ENCODE measurements at regions not wholly inside any gene's neighbourhood (a gene's known extent, or its start where the extent isn't known, plus 50 kb on each side); places are given as distances from the start of the nearest gene placed in this dataset.

GRCh38 chr1:192010406-192010805, 147.9 kb upstream of the RGS18 start:
- Histone ChIP-seq H4K5ac (ENCODE audit: low read depth, low read length) (no peak overlapping the region; the same call in 1 of the 2 replicates), H2AK9ac (replicated peaks; ENCODE audit: low read depth, low read length, poor library complexity) (no peak overlapping the region), H3K14ac (replicated peaks; ENCODE audit: low read depth, low read length) (no peak overlapping the region), H3K9me3 (ENCODE audit: control insufficient read depth, insufficient read depth, low read length) (no peaks in the 10 kb centered on the region), H3K23ac (ENCODE audit: low read depth, low read length) (no peak overlapping the region), H4K20me1 (ENCODE audit: insufficient read depth, low read length) (no peaks in the 10 kb centered on the region), H3K79me1 (ENCODE audit: low read depth in 1 of 2, low read length in 2 of 2) (no peaks in the 10 kb centered on the region), H2BK120ac (ENCODE audit: low read depth, low read length) (no peak overlapping the region), H3K9me1 (ENCODE audit: insufficient read depth, low read length) (no peaks in the 10 kb centered on the region; the same call in 1 of the 2 replicates), H3K18ac (ENCODE audit: low read depth, low read length) (no peak overlapping the region), H2AFZ (replicated peaks; ENCODE audit: low read length, poor library complexity) (no peak overlapping the region), H3K56ac (ENCODE audit: extremely low read depth, insufficient read depth, low read length) (no peak overlapping the region), H2BK15ac (ENCODE audit: low read depth, low read length) (no peak overlapping the region), H3K27me3 (ENCODE audit: control insufficient read depth, insufficient read depth, low read length) (no peaks in the 10 kb centered on the region), H3K27ac (ENCODE audit: insufficient read depth, low read length) (peak overlapping the region; percentile 70; the same call in 1 of the 2 replicates), H3K4me1 (ENCODE audit: control insufficient read depth, insufficient read depth, low read length) (0 out of 2 replicates have a peak, but pooled peaks cover 5% of the 10 kb centered on the region), H3K4me2 (ENCODE audit: low read depth, low read length) (no peak overlapping the region; the same call in 1 of the 2 replicates), H4K91ac (ENCODE audit: insufficient read depth, low read depth, low read length) (no peak overlapping the region), H2BK20ac (ENCODE audit: low read depth, low read length) (no peak overlapping the region), H3K4me3 (ENCODE audit: insufficient read depth, low read depth, low read length) (no peak overlapping the region), H3K36me3 (ENCODE audit: control insufficient read depth, insufficient read depth, low read length) (no peaks in the 10 kb centered on the region), H2BK5ac (ENCODE audit: low read depth, low read length, poor library complexity, severe bottlenecking) (peak overlapping the region; percentile 88), H3K4ac (ENCODE audit: low read depth, low read length) (no peak overlapping the region), H3K9ac (ENCODE audit: low read depth, low read length) (no peak overlapping the region), H4K8ac (ENCODE audit: low read depth in 2 of 2, low read length in 2 of 2) (no peak overlapping the region), H2AK5ac (ENCODE audit: low read depth, low read length) (no peak overlapping the region)
- dilution Hi-C loops (cut with HindIII; ENCODE audit: low sequenced_read_pairs, unreplicated experiment) (no loop called here), in situ Hi-C loops (cut with MboI; ENCODE audit: low sequenced_read_pairs) (no loop called here), intact Hi-C loops (cut with micrococcal nuclease) (no loop called here)
- ChIA-PET POLR2A (ENCODE audit: unreplicated experiment) (no interaction called here), CTCF (no interaction called here)
- WGBS, 2 experiments (ENCODE audit: extremely low coverage in 2 of 2, insufficient read length in 1 of 2) = no CpG with 5 or more reads among the region's 1 CpG
- ATAC-seq (ENCODE audit: low read depth) = peak; percentile 76
- no TSS peak for BruUV-seq (replicated peaks)
- DNase-seq = peak; percentile 81
- TF ChIP-seq POLR2A (IDR thresholded peaks at IDR 0.05; ENCODE audit: low read depth, low read length) (no peak), BHLHE40 (IDR thresholded peaks at IDR 0.05; ENCODE audit: low read depth, low read length) (peak; percentile 80), CEBPB (IDR thresholded peaks at IDR 0.05; ENCODE audit: low read depth, low read length) (0 out of 2 replicates have a peak, but pooled peaks have one; percentile 13)

Measured in IMR-90 (cell line).